ENCODE measurements at regions not wholly inside any gene's neighbourhood (a gene's known extent, or its start where the extent isn't known, plus 50 kb on each side); places are given as distances from the start of the nearest gene placed in this dataset.

- TF ChIP-seq CTCF (IDR thresholded peaks at IDR 0.05; ENCODE audit: low read length, missing control alignments): no peak
- no peak overlapping the region for H3K4me3 ChIP-seq (replicated peaks; ENCODE audit: low read depth, low read length)
- DNase-seq (ENCODE audit: low read depth): no peak
These were observed 71.6 kb upstream of the BLID start for GRCh38 chr11:122187373-122188165.

GRCh38 chr11:122186439-122187080 is 70.5 kb upstream of the BLID start:
- no peak overlapping the region for H3K4me3 ChIP-seq (replicated peaks; ENCODE audit: low read depth, low read length)
- DNase-seq (ENCODE audit: low read depth): peak; percentile 99
- TF ChIP-seq CTCF (IDR thresholded peaks at IDR 0.05; ENCODE audit: low read length, missing control alignments): no peak

DNA sequence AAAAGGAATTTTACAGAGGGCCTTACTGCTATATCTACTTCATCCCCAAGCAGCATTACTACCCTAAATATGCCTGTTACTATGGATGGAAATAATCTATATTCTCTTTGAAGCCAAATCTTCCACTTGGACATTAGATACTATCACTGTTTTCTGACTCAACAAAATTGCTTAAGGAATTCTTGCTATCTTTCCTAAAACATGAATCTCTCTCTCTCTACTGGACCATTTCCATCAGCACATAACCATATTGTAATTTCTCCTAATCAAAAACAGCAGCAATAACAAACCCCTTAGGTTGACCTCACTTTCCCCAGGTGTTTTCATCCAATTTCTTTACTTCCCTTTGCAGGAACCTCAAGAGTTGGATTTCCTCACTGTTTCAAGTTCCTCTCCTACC is 67.9 kb upstream of the BLID start:
- no peak overlapping the region for H3K4me3 ChIP-seq (replicated peaks; ENCODE audit: low read depth, low read length)
- DNase-seq (ENCODE audit: low read depth): no peak
- TF ChIP-seq CTCF (IDR thresholded peaks at IDR 0.05; ENCODE audit: low read length, missing control alignments): no peak

DNA sequence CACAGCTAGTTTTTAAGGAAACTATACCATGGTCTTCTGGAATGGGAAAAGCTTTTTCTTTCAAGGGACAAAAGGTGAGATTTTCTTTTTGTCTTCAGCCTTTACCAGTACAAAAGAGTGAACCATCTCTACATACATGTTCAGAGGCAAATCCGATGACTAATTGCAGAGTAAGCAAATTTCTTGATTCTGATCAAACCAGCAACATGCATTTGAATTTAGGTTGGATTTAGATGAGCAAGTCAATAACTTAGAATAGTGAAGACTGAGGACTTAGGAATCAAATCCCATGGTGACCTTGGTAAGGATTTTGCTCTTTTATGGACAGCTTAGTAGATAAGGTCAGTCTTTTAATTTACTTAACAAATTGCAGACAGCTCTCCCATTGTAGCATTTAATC is 65.9 kb upstream of the BLID start:
- DNase-seq (ENCODE audit: low read depth): no peak
- no peak for TF ChIP-seq CTCF (IDR thresholded peaks at IDR 0.05; ENCODE audit: low read length, missing control alignments)

GRCh38 chr11:122181372-122181771 is 65.4 kb upstream of the BLID start:
- no peak for DNase-seq (ENCODE audit: low read depth)
- TF ChIP-seq CTCF (IDR thresholded peaks at IDR 0.05; ENCODE audit: low read length, missing control alignments): no peak
- no peak overlapping the region for H3K4me3 ChIP-seq (replicated peaks; ENCODE audit: low read depth, low read length)

More for the DNA sequence above, 65.9 kb upstream of the BLID start:
- no peak overlapping the region for H3K4me3 ChIP-seq (replicated peaks; ENCODE audit: low read depth, low read length)

GRCh38 chr11:122179961-122180834 is 64.2 kb upstream of the BLID start:
- peak; percentile 87 for DNase-seq (ENCODE audit: low read depth)
- peak overlapping the region; percentile 70 for H3K4me3 ChIP-seq (replicated peaks; ENCODE audit: low read depth, low read length)

More at GRCh38 chr11:122179961-122180834, 64.2 kb upstream of the BLID start:
- TF ChIP-seq CTCF (IDR thresholded peaks at IDR 0.05; ENCODE audit: low read length, missing control alignments): no peak

Data from fibroblast of pulmonary artery (primary cell).